ENCODE measurements at regions not wholly inside any gene's neighbourhood (a gene's known extent, or its start where the extent isn't known, plus 50 kb on each side); places are given as distances from the start of the nearest gene placed in this dataset.
"Not testable (repeated sequence)": the region's sequence is repeated elsewhere in the genome, so short reads cannot be mapped to it uniquely, and the experiment has no call there.

GRCh38 chr1:245061808-245062207 lies 93.0 kb upstream of the KIF26B start:
- DNase-seq: not testable (repeated sequence)

- peak; percentile 71 for DNase-seq
These were observed 94.0 kb upstream of the KIF26B start for GRCh38 chr1:245060684-245061374.

GRCh38 chr1:245059806-245060424 lies 94.9 kb upstream of the KIF26B start:
- DNase-seq: no peak

GRCh38 chr1:245058882-245059281 lies 95.9 kb upstream of the KIF26B start:
- no peak for DNase-seq

- DNase-seq: no peak
These were observed 96.3 kb upstream of the KIF26B start for GRCh38 chr1:245058436-245058835.

GRCh38 chr1:245056913-245057312 lies 97.9 kb upstream of the KIF26B start:
- no peak for DNase-seq

- DNase-seq: not testable (repeated sequence)
These were observed 98.5 kb upstream of the KIF26B start for GRCh38 chr1:245056296-245056695.

GRCh38 chr1:245055752-245056151 lies 99.0 kb upstream of the KIF26B start:
- no peak for DNase-seq

- DNase-seq: no peak
These were observed 100.1 kb upstream of the KIF26B start for GRCh38 chr1:245054507-245055270.

GRCh38 chr1:245054105-245054504 lies 100.7 kb upstream of the KIF26B start:
- no peak for DNase-seq

GRCh38 chr1:245052258-245052657 lies 102.5 kb upstream of the KIF26B start:
- no peak for DNase-seq

- peak; percentile 72 for DNase-seq
These were observed 103.2 kb upstream of the KIF26B start for GRCh38 chr1:245051349-245052221.

- DNase-seq: no peak
These were observed 108.0 kb upstream of the KIF26B start for GRCh38 chr1:245046769-245047168.

GRCh38 chr1:245046315-245046714 lies 108.5 kb upstream of the KIF26B start:
- no peak for DNase-seq

GRCh38 chr1:245045087-245045881 lies 109.5 kb upstream of the KIF26B start:
- DNase-seq: no peak

- DNase-seq: no peak
These were observed 111.2 kb upstream of the KIF26B start for GRCh38 chr1:245043611-245043940.

GRCh38 chr1:245041058-245041698 lies 113.6 kb upstream of the KIF26B start:
- DNase-seq: peak; percentile 32

- DNase-seq: no peak
These were observed 115.6 kb upstream of the KIF26B start for GRCh38 chr1:245039196-245039595.

- no peak for DNase-seq
These were observed 118.7 kb upstream of the KIF26B start for GRCh38 chr1:245036102-245036501.

GRCh38 chr1:245031041-245031440 lies 123.7 kb upstream of the KIF26B start:
- no peak for DNase-seq

- DNase-seq: no peak
These were observed 128.5 kb upstream of the KIF26B start for GRCh38 chr1:245026247-245026646.

- no peak for DNase-seq
These were observed 129.3 kb upstream of the KIF26B start for GRCh38 chr1:245025525-245025924.

Data from NCI-H82 (cell line).